Panc1 (cell line): ENCODE measurements at regions not wholly inside any gene's neighbourhood (a gene's known extent, or its start where the extent isn't known, plus 50 kb on each side); places are given as distances from the start of the nearest gene placed in this dataset.

Experiments used
- ATAC-seq: fragments of 200-7000 bp; cut with Tn5 transposase; 2 replicates; pipeline ENCODE4 v1.9.1; 2020; ENCODE audit warnings: mild to moderate bottlenecking, moderate library complexity
- BruUV-seq: library from RNA; stranded (reverse); fragments of 400-500 nt; replicated peaks from 2 replicates; lab custom pipeline; 2021; lab: Mats Ljungman, UMichigan
- CTCF ChIA-PET: fragments of 300-600 bp; sonication (Branson Sonifier 250); formaldehyde crosslinking; loops from one replicate; lab custom pipeline; 2022; ENCODE audit warnings: antibody characterized with exemption; lab: Charles Lee
- POLR2A ChIA-PET: fragments of 300-600 bp; sonication (Branson Sonifier 250); formaldehyde crosslinking; loops from one replicate; lab custom pipeline; 2022; ENCODE audit warnings: antibody characterized with exemption; lab: Charles Lee
- DNase-seq: peaks from one replicate; pipeline ENCODE4 v3.0.0-alpha.2; 2010; ENCODE audit warnings: low read depth, low spot score
- H3K27ac ChIP-seq: 2 replicates; pipeline ENCODE4 v1.5.1; 2011; ENCODE audit warnings: mild to moderate bottlenecking, low read length, inconsistent platforms
- H3K27me3 ChIP-seq: fragments of 200-500 bp; sonication (Bioruptor generic); 2 replicates; pipeline ENCODE4 v1.6.0; 2014; ENCODE audit warnings: low read length, inconsistent platforms; ENCODE audit not compliant: control insufficient read depth, insufficient read depth
- H3K36me3 ChIP-seq: fragments of 200-500 bp; sonication (Bioruptor generic); 2 replicates; pipeline ENCODE4 v1.5.1; 2014; ENCODE audit warnings: inconsistent platforms, mild to moderate bottlenecking, low read length, moderate library complexity; ENCODE audit not compliant: control insufficient read depth, insufficient read depth
- H3K4me1 ChIP-seq: 2 replicates; pipeline ENCODE4 v1.5.1; 2011; ENCODE audit warnings: inconsistent platforms, mild to moderate bottlenecking, low read length, moderate library complexity; ENCODE audit not compliant: control insufficient read depth, insufficient read depth
- H3K4me3 ChIP-seq, 2 experiments: 2 replicates each; pipeline ENCODE4 v1.5.1; 2011 to 2012; ENCODE audit warnings: low read depth in 2 of 2, low read length in 2 of 2, mild to moderate bottlenecking in 2 of 2, inconsistent platforms in 1 of 2, moderate library complexity in 1 of 2
- H3K9me3 ChIP-seq: fragments of 200-500 bp; sonication (Bioruptor generic); 2 replicates; pipeline ENCODE4 v1.5.1; 2014; ENCODE audit warnings: low read depth, mild to moderate bottlenecking, inconsistent platforms, low read length, moderate library complexity; ENCODE audit not compliant: control insufficient read depth, insufficient read depth
- CTCF ChIP-seq: fragments of 450-650 bp; IDR thresholded peaks from 2 replicates; pipeline ENCODE4 v1.5.1; 2017; ENCODE audit warnings: mild to moderate bottlenecking
- POLR2AphosphoS5 ChIP-seq: IDR thresholded peaks from 2 replicates; pipeline ENCODE4 v1.6.1; 2012; ENCODE audit warnings: mild to moderate bottlenecking, low read depth, low read length, moderate library complexity
- REST ChIP-seq, 2 experiments: IDR thresholded peaks; 2 replicates each; pipeline ENCODE4 v1.6.1; 2011 to 2012; ENCODE audit warnings: low read depth in 2 of 2, control low read depth in 1 of 2, low read length in 1 of 2, mild to moderate bottlenecking in 1 of 2, moderate library complexity in 1 of 2; ENCODE audit not compliant: insufficient read depth in 1 of 2
- SIN3A ChIP-seq: IDR thresholded peaks from 2 replicates; pipeline ENCODE4 v1.6.1; 2012; ENCODE audit warnings: low read depth, mild to moderate bottlenecking, low read length, moderate library complexity, borderline replicate concordance; ENCODE audit not compliant: insufficient read depth
- TCF7L2 ChIP-seq: IDR thresholded peaks from 2 replicates; pipeline ENCODE4 v1.6.1; 2011; ENCODE audit warnings: mild to moderate bottlenecking, low read depth, low read length, inconsistent platforms
- in situ Hi-C: cut with HindIII; loops from 2 replicates; pipeline ENCODE4 v1.10.0; 2016; ENCODE audit warnings: low sequenced_read_pairs, low pct_unique_long_range_greater_than_20kb
- intact Hi-C: fragments of 100-400 bp; cut with micrococcal nuclease; formaldehyde crosslinking; loops from one replicate; pipeline ENCODE4 v1.10.0; 2022; ENCODE audit not compliant: unreplicated experiment

- Histone ChIP-seq H3K9me3 (no peaks in the 10 kb centered on the region), H3K36me3 (no peaks in the 10 kb centered on the region), H3K4me3 (no peak overlapping the region), H3K27ac (no peak overlapping the region), H3K27me3 (no peaks in the 10 kb centered on the region), H3K4me1 (no peaks in the 10 kb centered on the region)
- ATAC-seq (no peak), DNase-seq (no peak)
- CTCF ChIA-PET: no interaction called here
- TF ChIP-seq POLR2AphosphoS5 (no peak), CTCF (no peak), SIN3A (no peak), TCF7L2 (no peak), REST (IDR thresholded peaks at IDR 0.05; ENCODE audit: insufficient read depth in 1 of 2, low read depth in 2 of 2, low read length in 1 of 2) (no peak)
- in situ Hi-C loops (no loop called here), intact Hi-C loops (no loop called here)
- POLR2A ChIA-PET: no interaction called here
- no TSS peak for BruUV-seq
Observed at GRCh38 chr3:194030372-194030771, 105.6 kb upstream of the HES1 start.

GRCh38 chr3:194031349-194031748 is 104.6 kb upstream of the HES1 start:
- no peaks in the 10 kb centered on the region for H3K36me3 ChIP-seq
- POLR2A ChIA-PET: no interaction called here
- ATAC-seq (no peak), DNase-seq (no peak)
- no peaks in the 10 kb centered on the region for H3K4me1 ChIP-seq
- in situ Hi-C loops (no loop called here), intact Hi-C loops (no loop called here)
- CTCF ChIA-PET: interaction anchor here (0.6 kb wide), 1 partner anchor 140 kb away, joined by 4 read pairs; no protein-coding TSS in a partner anchor
- TF ChIP-seq SIN3A (no peak), CTCF (no peak), REST (IDR thresholded peaks at IDR 0.05; ENCODE audit: insufficient read depth in 1 of 2, low read depth in 2 of 2, low read length in 1 of 2) (no peak), POLR2AphosphoS5 (no peak), TCF7L2 (no peak)
- H3K9me3 ChIP-seq: no peaks in the 10 kb centered on the region
- BruUV-seq: no TSS peak
- H3K27me3 ChIP-seq: no peaks in the 10 kb centered on the region
- H3K4me3 ChIP-seq: no peak overlapping the region
- H3K27ac ChIP-seq: no peak overlapping the region
